PC-3 (cell line): ENCODE measurements at regions not wholly inside any gene's neighbourhood (a gene's known extent, or its start where the extent isn't known, plus 50 kb on each side); places are given as distances from the start of the nearest gene placed in this dataset.
"Not testable (repeated sequence)": the region's sequence is repeated elsewhere in the genome, so short reads cannot be mapped to it uniquely, and the experiment has no call there.

Experiments
- ATAC-seq: fragments of 200-7000 bp; cut with Tn5 transposase; 2 replicates; pipeline ENCODE4 v1.9.1; 2020; ENCODE audit warnings: mild to moderate bottlenecking, moderate library complexity
- BruUV-seq: library from RNA; stranded (reverse); fragments of 400-500 nt; replicated peaks from 2 replicates; lab custom pipeline; 2021; lab: Mats Ljungman, UMichigan
- CTCF ChIA-PET: fragments of 300-600 bp; sonication (Branson Sonifier 250); formaldehyde crosslinking; loops from one replicate; lab custom pipeline; 2022; ENCODE audit warnings: antibody characterized with exemption; lab: Charles Lee
- POLR2A ChIA-PET: fragments of 300-600 bp; sonication (Branson Sonifier 250); formaldehyde crosslinking; loops from one replicate; lab custom pipeline; 2022; ENCODE audit warnings: antibody characterized with exemption; ENCODE audit not compliant: unreplicated experiment; lab: Charles Lee
- DNase-seq: peaks from one replicate; pipeline ENCODE4 v3.0.0-alpha.2; 2015
- H2AFZ ChIP-seq: fragments of 300-600 bp; sonication (generic); 2 replicates; pipeline ENCODE4 v1.6.0; 2016; ENCODE audit warnings: antibody characterized with exemption, low read length
- H3F3A ChIP-seq: fragments of 300-600 bp; sonication (generic); one replicate; pipeline ENCODE4 v1.6.0; 2017; ENCODE audit warnings: antibody characterized with exemption, low read length, control low read depth, mild to moderate bottlenecking; ENCODE audit not compliant: unreplicated experiment
- H3K27ac ChIP-seq: fragments of 300-600 bp; sonication (generic); 2 replicates; pipeline ENCODE4 v1.5.1; 2016; ENCODE audit warnings: mild to moderate bottlenecking, low read length
- H3K27me3 ChIP-seq: fragments of 300-600 bp; sonication (generic); 2 replicates; pipeline ENCODE4 v1.6.1; 2016; ENCODE audit warnings: low read length, mixed read lengths
- H3K36me3 ChIP-seq: fragments of 300-600 bp; sonication (generic); 2 replicates; pipeline ENCODE4 v1.6.1; 2016; ENCODE audit warnings: low read depth, mixed run types, low read length, mixed read lengths
- H3K4me1 ChIP-seq: fragments of 300-600 bp; sonication (generic); 2 replicates; pipeline ENCODE4 v1.5.1; 2016; ENCODE audit warnings: low read length; ENCODE audit not compliant: insufficient read depth
- H3K4me2 ChIP-seq: fragments of 300-600 bp; sonication (generic); 2 replicates; pipeline ENCODE4 v1.6.0; 2016; ENCODE audit warnings: low read length
- H3K4me3 ChIP-seq: fragments of 300-600 bp; sonication (generic); 2 replicates; pipeline ENCODE4 v1.5.1; 2016; ENCODE audit warnings: mild to moderate bottlenecking, low read length, mixed read lengths
- H3K79me2 ChIP-seq: fragments of 300-600 bp; sonication (generic); 2 replicates; pipeline ENCODE4 v1.6.1; 2017; ENCODE audit warnings: low read length, mixed read lengths
- H3K9ac ChIP-seq: fragments of 300-600 bp; sonication (generic); 2 replicates; pipeline ENCODE4 v1.6.0; 2016; ENCODE audit warnings: mild to moderate bottlenecking, low read length
- H3K9me2 ChIP-seq: fragments of 300-600 bp; sonication (generic); replicated peaks from 2 replicates; pipeline ENCODE4 v1.6.1; 2016; ENCODE audit warnings: mixed run types, low read length, mixed read lengths
- H3K9me3 ChIP-seq: fragments of 300-600 bp; sonication (generic); 2 replicates; pipeline ENCODE4 v1.6.1; 2016; ENCODE audit warnings: low read length, mixed read lengths
- H4K20me1 ChIP-seq: fragments of 300-600 bp; sonication (generic); 2 replicates; pipeline ENCODE4 v1.6.1; 2016; ENCODE audit warnings: low read length, mixed read lengths
- EZH2 ChIP-seq: fragments of 300-600 bp; sonication (generic); IDR thresholded peaks from one replicate; pipeline ENCODE4 v1.6.1; 2017; ENCODE audit warnings: antibody characterized with exemption, mild to moderate bottlenecking, low read length; ENCODE audit not compliant: unreplicated experiment
- EZH2phosphoT487 ChIP-seq: fragments of 300-600 bp; sonication (generic); IDR thresholded peaks from 2 replicates; pipeline ENCODE4 v1.6.1; 2018; ENCODE audit warnings: mild to moderate bottlenecking, antibody characterized with exemption, low read length, borderline replicate concordance
- intact Hi-C: fragments of 100-400 bp; cut with micrococcal nuclease; formaldehyde crosslinking; loops from 2 replicates; pipeline ENCODE4 v1.9.0; 2023
- TF ChIP-seq, protein P1 (sequence below): fragments of 300-600 bp; sonication (generic); conservative IDR thresholded peaks from 2 replicates; pipeline ENCODE4 v1.5.1; 2017; ENCODE audit warnings: antibody characterized with exemption, low read depth, mild to moderate bottlenecking, low read length

DNA sequence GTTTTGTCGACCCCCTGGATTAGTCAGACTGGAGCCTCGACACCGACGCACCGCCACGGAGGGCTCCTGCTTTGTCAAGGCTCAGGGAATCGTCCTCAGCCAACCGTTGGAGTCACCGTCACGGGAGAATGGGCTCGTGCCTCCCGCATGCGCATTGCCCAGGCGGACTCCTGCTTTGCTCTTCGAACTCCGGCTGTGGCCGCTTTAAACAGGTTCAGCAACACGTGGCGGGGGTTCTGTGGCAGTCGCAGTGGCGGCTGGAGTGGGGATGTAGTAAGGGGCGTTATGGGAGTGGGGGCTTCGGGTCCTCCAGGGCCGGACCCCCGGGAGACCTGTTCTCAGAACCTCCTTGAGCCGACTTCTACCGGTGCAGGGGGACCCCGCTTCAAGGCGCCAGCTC is 554.7 kb upstream of the ZNF337 start:
- DNase-seq, H4K20me1 ChIP-seq, ATAC-seq, H2AFZ ChIP-seq, CTCF ChIA-PET, H3K27me3 ChIP-seq, H3K79me2 ChIP-seq, H3K9me3 ChIP-seq, H3K9me2 ChIP-seq, H3K36me3 ChIP-seq, H3K4me2 ChIP-seq, POLR2A ChIA-PET, H3K4me3 ChIP-seq, H3K9ac ChIP-seq, H3K27ac ChIP-seq, H3F3A ChIP-seq, H3K4me1 ChIP-seq, BruUV-seq: not testable (repeated sequence)
- intact Hi-C loops, result loop anchor here (10.0 kb wide), 1 partner anchor 57 kb away; no protein-coding TSS in a partner anchor

- ATAC-seq, H3K4me3 ChIP-seq, H3K9me2 ChIP-seq, H3F3A ChIP-seq, H3K9ac ChIP-seq, BruUV-seq, H2AFZ ChIP-seq, H3K36me3 ChIP-seq, H3K27me3 ChIP-seq, H3K9me3 ChIP-seq, H3K4me2 ChIP-seq, POLR2A ChIA-PET, CTCF ChIA-PET, H3K27ac ChIP-seq, H3K4me1 ChIP-seq, DNase-seq, H3K79me2 ChIP-seq, H4K20me1 ChIP-seq: not testable (repeated sequence)
- intact Hi-C loops, result loop anchor here (10.0 kb wide), 1 partner anchor 56 kb away; no protein-coding TSS in a partner anchor
Observed at GRCh38 chr20:26250249-26251114, 553.8 kb upstream of the ZNF337 start.

- Histone ChIP-seq H3K9me3 (no peaks in the 10 kb centered on the region), H3K9me2 (no peaks in the 10 kb centered on the region), H3K27ac (no peak overlapping the region), H4K20me1 (no peaks in the 10 kb centered on the region), H3K9ac (no peak overlapping the region), H3K27me3 (0 out of 2 replicates have a peak, but pooled peaks cover 5% of the 10 kb centered on the region), H2AFZ (no peak overlapping the region), H3K79me2 (no peaks in the 10 kb centered on the region), H3K4me1 (no peaks in the 10 kb centered on the region), H3F3A (no peaks in the 10 kb centered on the region), H3K4me3 (no peak overlapping the region), H3K36me3 (no peaks in the 10 kb centered on the region), H3K4me2 (no peak overlapping the region)
- DNase-seq (no peak), ATAC-seq (no peak)
- intact Hi-C loops, result no loop called here
- TF ChIP-seq, protein P1, sequence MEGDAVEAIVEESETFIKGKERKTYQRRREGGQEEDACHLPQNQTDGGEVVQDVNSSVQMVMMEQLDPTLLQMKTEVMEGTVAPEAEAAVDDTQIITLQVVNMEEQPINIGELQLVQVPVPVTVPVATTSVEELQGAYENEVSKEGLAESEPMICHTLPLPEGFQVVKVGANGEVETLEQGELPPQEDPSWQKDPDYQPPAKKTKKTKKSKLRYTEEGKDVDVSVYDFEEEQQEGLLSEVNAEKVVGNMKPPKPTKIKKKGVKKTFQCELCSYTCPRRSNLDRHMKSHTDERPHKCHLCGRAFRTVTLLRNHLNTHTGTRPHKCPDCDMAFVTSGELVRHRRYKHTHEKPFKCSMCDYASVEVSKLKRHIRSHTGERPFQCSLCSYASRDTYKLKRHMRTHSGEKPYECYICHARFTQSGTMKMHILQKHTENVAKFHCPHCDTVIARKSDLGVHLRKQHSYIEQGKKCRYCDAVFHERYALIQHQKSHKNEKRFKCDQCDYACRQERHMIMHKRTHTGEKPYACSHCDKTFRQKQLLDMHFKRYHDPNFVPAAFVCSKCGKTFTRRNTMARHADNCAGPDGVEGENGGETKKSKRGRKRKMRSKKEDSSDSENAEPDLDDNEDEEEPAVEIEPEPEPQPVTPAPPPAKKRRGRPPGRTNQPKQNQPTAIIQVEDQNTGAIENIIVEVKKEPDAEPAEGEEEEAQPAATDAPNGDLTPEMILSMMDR, result no peak
- TF ChIP-seq EZH2 (no peak), EZH2phosphoT487 (no peak)
- BruUV-seq, result no TSS peak
- CTCF ChIA-PET, result no interaction called here
- POLR2A ChIA-PET, result no interaction called here
Observed at GRCh38 chr20:26243731-26244130, 547.1 kb upstream of the ZNF337 start.

- H2AFZ ChIP-seq, H3K4me2 ChIP-seq, H3K27ac ChIP-seq, CTCF ChIA-PET, BruUV-seq, H3K9me2 ChIP-seq, H4K20me1 ChIP-seq, H3K9ac ChIP-seq, H3K36me3 ChIP-seq, intact Hi-C loops, H3K9me3 ChIP-seq, DNase-seq, H3F3A ChIP-seq, H3K4me3 ChIP-seq, H3K4me1 ChIP-seq, ATAC-seq, POLR2A ChIA-PET, H3K79me2 ChIP-seq: not testable (repeated sequence)
- H3K27me3 ChIP-seq, result peaks cover 22% of the 10 kb centered on the region
Observed at GRCh38 chr20:26220609-26221008, 524.0 kb upstream of the ZNF337 start.

DNA sequence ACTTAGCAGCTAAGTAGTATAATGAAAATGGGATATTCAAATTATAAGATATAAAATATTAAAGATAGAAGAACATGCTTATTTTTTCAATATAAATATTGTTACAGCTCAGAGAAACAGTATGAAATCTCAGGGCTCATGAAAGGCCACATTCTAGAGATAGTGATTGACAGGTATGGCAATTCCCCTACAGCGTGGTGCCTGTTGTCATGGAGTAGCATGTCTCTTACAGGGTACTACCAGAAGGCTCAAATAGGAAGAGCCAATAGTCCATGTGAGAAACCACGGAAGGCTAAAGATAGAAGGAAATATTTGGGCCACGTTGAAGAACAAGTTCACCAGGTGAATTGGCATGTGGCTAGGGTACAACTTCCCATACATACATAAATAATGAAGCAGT is 522.9 kb upstream of the ZNF337 start:
- H2AFZ ChIP-seq, CTCF ChIA-PET, H3K4me2 ChIP-seq, H3K9me3 ChIP-seq, H3K36me3 ChIP-seq, BruUV-seq, H3K27ac ChIP-seq, DNase-seq, H3K9me2 ChIP-seq, H3K4me1 ChIP-seq, H3K4me3 ChIP-seq, H3K9ac ChIP-seq, ATAC-seq, H4K20me1 ChIP-seq, POLR2A ChIA-PET, H3F3A ChIP-seq, H3K79me2 ChIP-seq: not testable (repeated sequence)
- intact Hi-C loops, result loop anchor here (10.0 kb wide), 2 partner anchors 75 to 85 kb away; no protein-coding TSS in a partner anchor
- peaks cover 18% of the 10 kb centered on the region; the same call in 1 of the 2 replicates for H3K27me3 ChIP-seq
